HG03432 (cell line): ENCODE measurements at regions not wholly inside any gene's neighbourhood (a gene's known extent, or its start where the extent isn't known, plus 50 kb on each side); places are given as distances from the start of the nearest gene placed in this dataset.
A peak's percentile ranks its signal among the peaks of the same experiment; 100 is the strongest.

Source experiments
- ATAC-seq: cut with Tn5 transposase; IDR thresholded peaks from one replicate; pipeline ENCODE4 v1.9.1; 2021; ENCODE audit warnings: mild to moderate bottlenecking, moderate library complexity; ENCODE audit not compliant: unreplicated experiment

GRCh38 chr14:100381395-100382105 is 58.4 kb downstream of the SLC25A47 start:
- no peak for ATAC-seq

DNA sequence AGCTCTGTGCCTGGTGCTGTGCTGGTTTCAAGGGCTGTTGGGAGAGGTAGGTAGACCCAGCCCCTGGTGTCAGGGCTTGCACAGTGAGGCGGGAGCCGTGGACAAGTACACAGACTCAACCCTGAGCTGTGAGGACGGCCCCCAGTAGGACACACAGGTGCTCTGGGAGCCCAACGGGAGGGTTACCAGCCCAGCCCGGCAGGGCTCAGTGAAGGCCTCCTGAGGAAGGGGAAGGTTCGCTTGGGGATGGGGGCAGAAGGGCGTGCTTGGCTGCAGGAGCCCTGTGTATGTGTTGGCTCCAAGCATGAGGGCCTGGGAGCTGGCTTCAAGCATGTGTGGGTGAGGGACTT is 58.9 kb downstream of the SLC25A47 start:
- ATAC-seq = no peak

- ATAC-seq = peak; percentile 62
Measured at GRCh38 chr14:100383727-100384158, 60.6 kb downstream of the SLC25A47 start.

DNA sequence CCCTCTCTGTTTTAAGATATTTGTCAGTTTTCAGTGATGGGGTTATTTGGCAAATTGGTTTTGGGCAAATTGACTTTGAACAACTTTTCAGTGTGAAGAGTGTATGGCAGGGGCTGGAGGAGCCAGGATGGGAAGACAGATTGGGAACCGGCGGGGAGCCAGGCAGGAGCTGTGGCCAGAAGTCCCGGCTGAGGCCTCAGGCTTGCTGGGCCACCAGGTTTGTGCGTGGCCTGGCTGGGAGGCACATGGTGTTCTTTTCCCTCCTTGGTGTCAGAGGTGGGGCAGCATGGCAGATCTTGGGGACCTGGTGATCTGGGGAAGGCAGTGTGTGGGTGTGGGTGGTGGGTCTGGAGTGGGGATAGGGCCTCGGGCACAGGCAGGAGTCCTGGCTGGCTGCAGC is 61.1 kb downstream of the SLC25A47 start:
- no peak for ATAC-seq

- no peak for ATAC-seq
Measured at GRCh38 chr14:100384819-100385813, 62.0 kb downstream of the SLC25A47 start.

GRCh38 chr14:100386121-100386520 is 63.0 kb downstream of the SLC25A47 start:
- no peak for ATAC-seq

DNA sequence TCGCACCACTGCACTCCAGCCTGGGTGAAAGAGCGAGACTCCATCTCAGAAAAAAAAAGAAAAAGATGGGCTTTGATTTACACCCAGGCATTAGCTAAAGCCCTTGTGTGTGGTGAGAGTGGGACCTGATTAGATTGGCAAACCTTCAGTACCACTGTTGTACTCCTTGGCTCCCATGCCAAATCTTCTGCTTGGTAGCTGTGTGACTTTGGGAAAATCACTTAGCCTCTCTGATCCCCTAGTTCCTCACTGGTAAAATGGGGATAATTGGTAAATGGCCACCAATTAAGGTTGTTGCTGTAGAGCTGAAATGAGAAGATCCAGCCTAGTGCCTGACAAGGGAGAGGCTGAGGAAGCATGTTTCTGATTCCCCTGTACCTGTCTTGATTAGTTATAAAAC is 63.7 kb downstream of the SLC25A47 start:
- no peak for ATAC-seq

DNA sequence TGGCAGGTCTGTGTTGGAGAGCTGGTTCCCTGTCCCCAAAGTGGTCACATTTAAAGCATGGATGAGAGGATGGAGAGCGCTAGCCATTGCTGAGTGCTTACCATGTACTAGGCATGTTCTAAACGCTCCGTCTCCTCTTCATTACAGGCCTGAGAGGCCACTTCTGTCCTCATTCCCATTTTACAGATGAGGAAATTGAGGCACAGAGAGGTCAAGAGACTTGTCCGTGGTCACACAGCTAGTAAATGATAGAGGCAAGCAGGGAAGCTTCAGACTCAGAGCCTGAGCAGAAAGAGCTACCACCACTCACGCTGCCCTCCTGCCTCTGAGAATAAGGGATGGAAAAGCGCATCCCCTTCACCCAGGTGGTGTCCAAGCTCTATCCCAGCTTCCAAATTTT is 64.3 kb downstream of the SLC25A47 start:
- no peak for ATAC-seq

- no peak for ATAC-seq
Measured at GRCh38 chr14:100388103-100389054, 65.2 kb downstream of the SLC25A47 start.

GRCh38 chr14:100389497-100390104 is 66.5 kb downstream of the SLC25A47 start:
- ATAC-seq = no peak

- no peak for ATAC-seq
Measured at GRCh38 chr14:100391173-100391572, 68.0 kb downstream of the SLC25A47 start.

- ATAC-seq = no peak
Measured at GRCh38 chr14:100391724-100392123, 68.6 kb downstream of the SLC25A47 start.

- ATAC-seq = no peak
Measured at GRCh38 chr14:100392356-100392755, 69.2 kb downstream of the SLC25A47 start.

- no peak for ATAC-seq
Measured at GRCh38 chr14:100393362-100393761, 70.2 kb downstream of the SLC25A47 start.

DNA sequence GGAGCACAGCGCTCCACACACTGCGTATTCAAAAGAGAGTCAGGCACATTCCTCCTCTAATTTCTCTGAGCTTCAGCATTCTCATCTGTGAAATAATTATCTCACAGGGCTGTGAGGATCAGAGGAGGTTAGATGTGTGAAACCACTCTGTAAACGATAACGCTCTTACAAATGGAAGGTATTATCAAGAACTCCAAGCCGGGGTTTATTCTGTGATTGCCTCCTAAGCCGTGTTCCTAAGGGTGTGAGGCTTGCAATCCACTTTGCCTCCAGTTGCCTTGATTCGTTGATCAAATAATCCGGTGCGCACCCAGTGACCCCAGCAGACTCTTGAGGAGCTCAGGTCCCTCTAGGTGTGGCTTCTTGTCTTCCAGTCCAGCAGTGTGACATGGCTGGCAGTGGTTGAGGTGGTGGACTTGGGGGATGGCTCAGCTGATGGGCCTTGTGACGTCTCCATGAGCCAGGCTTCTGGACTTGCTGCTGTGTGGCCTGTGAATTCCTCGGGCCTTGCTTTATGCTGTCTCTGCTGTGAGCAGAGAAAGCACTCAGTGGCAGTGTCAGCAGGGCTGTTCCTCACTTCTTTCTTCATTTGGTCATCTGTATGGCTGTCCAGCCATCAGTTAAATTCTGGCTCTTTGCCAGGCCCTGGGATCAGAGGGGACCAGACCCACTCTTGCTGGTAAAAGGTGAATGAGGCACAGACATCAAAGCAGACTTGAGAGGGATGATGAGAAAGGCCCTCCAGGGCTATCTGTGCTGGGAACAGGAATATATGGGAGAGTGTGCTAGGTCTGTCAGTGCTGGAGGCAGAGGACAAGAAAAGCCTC is 71.0 kb downstream of the SLC25A47 start:
- ATAC-seq = no peak

- no peak for ATAC-seq
Measured at GRCh38 chr14:100394886-100395672, 71.9 kb downstream of the SLC25A47 start.

DNA sequence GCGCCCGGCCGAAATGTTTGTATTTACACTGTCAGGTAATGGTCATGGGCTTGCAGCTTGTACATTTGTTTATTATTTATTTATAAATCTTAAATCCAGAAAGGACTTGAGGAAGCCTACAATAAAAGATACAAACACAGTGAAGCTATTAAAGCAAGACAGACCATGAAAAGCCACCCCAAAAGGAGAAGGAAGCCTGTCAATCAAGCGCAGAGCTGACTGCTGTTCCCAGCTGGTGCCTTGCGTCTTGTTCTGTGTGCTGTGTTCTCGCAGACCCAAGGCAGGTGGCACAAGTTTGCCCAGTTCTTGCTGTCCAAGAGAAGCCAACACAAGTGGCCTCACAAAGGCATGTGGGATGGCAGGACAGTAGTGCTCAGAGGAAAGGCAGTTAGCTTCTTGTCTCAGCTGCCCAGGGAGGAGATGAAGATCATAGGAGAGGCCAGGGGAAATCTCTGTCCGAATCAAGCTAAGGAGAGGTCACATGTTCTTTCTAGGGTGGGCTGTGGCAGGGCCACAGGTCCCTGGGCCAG is 73.2 kb downstream of the SLC25A47 start:
- no peak for ATAC-seq

GRCh38 chr14:100397005-100397404 is 73.9 kb downstream of the SLC25A47 start:
- no peak for ATAC-seq

- no peak for ATAC-seq
Measured at GRCh38 chr14:100398044-100398443, 74.9 kb downstream of the SLC25A47 start.
